Transverse colon (tissue), 4 donors: ENCODE measurements at regions not wholly inside any gene's neighbourhood (a gene's known extent, or its start where the extent isn't known, plus 50 kb on each side); places are given as distances from the start of the nearest gene placed in this dataset.
A peak's percentile ranks its signal among the peaks of the same experiment; 100 is the strongest.
"Not testable (repeated sequence)": the region's sequence is repeated elsewhere in the genome, so short reads cannot be mapped to it uniquely, and the experiment has no call there.

ENCODE experiments used
- DNase-seq: peaks from one replicate; pipeline ENCODE4 v3.0.0-alpha.2; 2019
- H3K27ac ChIP-seq, 4 donors: fragments of 200-600 bp; sonication (generic); 2 replicates each; pipeline ENCODE4 v1.5.1; 2016 to 2018; ENCODE audit warnings: inconsistent platforms in 4 of 4
- H3K27me3 ChIP-seq: fragments of 200-600 bp; sonication (generic); 2 replicates; pipeline ENCODE4 v1.5.1; 2017; ENCODE audit warnings: inconsistent platforms
- H3K36me3 ChIP-seq, 4 donors: fragments of 200-600 bp; sonication (generic); 2 replicates each; pipeline ENCODE4 v1.5.1; 2017 to 2019; ENCODE audit warnings: inconsistent platforms in 4 of 4
- H3K4me1 ChIP-seq, 4 donors: fragments of 200-600 bp; sonication (generic); 2 replicates each; pipeline ENCODE4 v1.5.1; 2017 to 2020; ENCODE audit warnings: inconsistent platforms in 4 of 4
- H3K4me3 ChIP-seq, 4 donors: fragments of 200-600 bp; sonication (generic); 1 replicate in 1 of 4; 2 replicates in 3 of 4; pipeline versions ENCODE4 v1.5.1 to v1.6.1; 2017 to 2019; ENCODE audit warnings: inconsistent platforms in 4 of 4
- H3K9me3 ChIP-seq, 2 donors: fragments of 200-600 bp; sonication (generic); 2 replicates each; pipeline ENCODE4 v1.5.1; 2017 to 2019; ENCODE audit warnings: inconsistent platforms in 2 of 2
- CTCF ChIP-seq, 5 experiments: fragments of 200-600 bp in 3 of 5; fragments of 450-650 bp in 2 of 5; sonication (generic) in 3 of 5; IDR thresholded peaks; 1 replicate in 2 of 5; 2 replicates in 3 of 5; pipeline ENCODE4 v1.5.1; 2016 to 2017; ENCODE audit warnings: antibody characterized with exemption in 5 of 5, inconsistent platforms in 3 of 5, mild to moderate bottlenecking in 2 of 5, moderate library complexity in 1 of 5
- EP300 ChIP-seq: sonication (generic); formaldehyde crosslinking; IDR thresholded peaks from one replicate; pipeline ENCODE4 v1.6.1; 2017; ENCODE audit warnings: antibody characterized with exemption, low read depth
- POLR2A ChIP-seq: fragments of 450-650 bp; IDR thresholded peaks from one replicate; pipeline ENCODE4 v1.6.1; 2016; ENCODE audit warnings: antibody characterized with exemption, mild to moderate bottlenecking, moderate library complexity
- POLR2AphosphoS5 ChIP-seq, 3 donors: sonication (generic); formaldehyde crosslinking; IDR thresholded peaks; one replicate each; pipeline ENCODE4 v1.6.1; 2016; ENCODE audit warnings: antibody characterized with exemption in 3 of 3
- WGBS, 2 donors: methylation state at CpG; one replicate each; pipeline ENCODE4 v1.1.5; 2018; ENCODE audit warnings: low coverage in 1 of 2; 5-methylcytosine and 5-hydroxymethylcytosine counted together
- in situ Hi-C, 4 donors: fragments of 200-750 bp; cut with MboI; loops; one replicate each; pipeline versions ENCODE4 v1.15.0 to v1.15.1; 2017; ENCODE audit warnings: low sequenced_read_pairs in 3 of 4, low pct_ligation_motif_present in 1 of 4, low pct_unique_long_range_greater_than_20kb in 1 of 4
- intact Hi-C: fragments of 100-400 bp; cut with DNase I; formaldehyde crosslinking; loops from one replicate; pipeline ENCODE4 v1.15.1; 2023; ENCODE audit warnings: low total_unique reads

- peaks cover 11 to 24% (median 20%) of the 10 kb centered on the region in 4 donors for H3K4me1 ChIP-seq
- peak; percentile 84 for DNase-seq
- H3K4me3 ChIP-seq: peak overlapping the region in 2 of 4 donors; percentile 31 to 39
- WGBS, 2 donors: 11% methylated on average over 28 of the region's 48 CpGs; no CpG with 5 or more reads in 1 of the 2 donors
- H3K27me3 ChIP-seq: peaks cover 49% of the 10 kb centered on the region
- H3K27ac ChIP-seq: no peak overlapping the region
- H3K36me3 ChIP-seq: no peaks in the 10 kb centered on the region
- in situ Hi-C loops: loop anchor here in 2 of 4 donors (25.0 kb wide), 1 partner anchor 261 kb away; no protein-coding TSS in a partner anchor
- no peaks in the 10 kb centered on the region for H3K9me3 ChIP-seq
- intact Hi-C loops: no loop called here
- TF ChIP-seq POLR2AphosphoS5 (IDR thresholded peaks at IDR 0.05) (no peak), CTCF (IDR thresholded peaks at IDR 0.05) (peak; percentile 80 to 90 (median 88))
These were observed 145.9 kb downstream of the CCDC74A start for GRCh38 chr2:131673400-131674173.

GRCh38 chr2:131674174-131674507, 146.5 kb downstream of the CCDC74A start:
- Histone ChIP-seq H3K36me3 (no peaks in the 10 kb centered on the region), H3K9me3 (no peaks in the 10 kb centered on the region), H3K4me3 (peak overlapping the region in 1 of 4 donors; percentile 39), H3K4me1 (peaks cover 11 to 24% (median 20%) of the 10 kb centered on the region in 4 donors), H3K27me3 (peaks cover 49% of the 10 kb centered on the region), H3K27ac (no peak overlapping the region)
- intact Hi-C loops: no loop called here
- no peak for DNase-seq
- TF ChIP-seq POLR2AphosphoS5 (IDR thresholded peaks at IDR 0.05): no peak
- no peak for TF ChIP-seq EP300
- TF ChIP-seq CTCF (IDR thresholded peaks at IDR 0.05): no peak
- no peak for TF ChIP-seq POLR2A
- in situ Hi-C loops: loop anchor here in 2 of 4 donors (25.0 kb wide), 1 partner anchor 262 kb away; no protein-coding TSS in a partner anchor
- 5 to 19% methylated on average over 2 to 6 of the region's 6 CpGs for WGBS, 2 donors

GRCh38 chr2:131681611-131682121, 154.0 kb downstream of the CCDC74A start:
- H3K27me3 ChIP-seq, H3K36me3 ChIP-seq, in situ Hi-C loops, DNase-seq, intact Hi-C loops, H3K9me3 ChIP-seq: not testable (repeated sequence)
- WGBS, 2 donors: 63% methylated on average over 10 of the region's 10 CpGs; no CpG with 5 or more reads in 1 of the 2 donors
- peak overlapping the region; percentile 80 to 85 (median 84) for H3K27ac ChIP-seq
- H3K4me3 ChIP-seq: peak overlapping the region; percentile 47 to 70 (median 54)
- H3K4me1 ChIP-seq: peaks cover 0 to 15% (median 9%) of the 10 kb centered on the region in 4 donors

- TF ChIP-seq CTCF (IDR thresholded peaks at IDR 0.05) (peak in 1 of 5 experiments; percentile 14), POLR2AphosphoS5 (IDR thresholded peaks at IDR 0.05) (peak; percentile 61 to 74 (median 66)), POLR2A (peak; percentile 28), EP300 (no peak)
- Histone ChIP-seq H3K27me3 (no peaks in the 10 kb centered on the region), H3K4me1 (peaks cover 0 to 15% (median 9%) of the 10 kb centered on the region in 4 donors), H3K9me3 (no peaks in the 10 kb centered on the region), H3K36me3 (no peaks in the 10 kb centered on the region), H3K27ac (peak overlapping the region; percentile 80 to 85 (median 84)), H3K4me3 (peak overlapping the region; percentile 47 to 70 (median 54))
- WGBS, 2 donors: 1% methylated on average over 42 of the region's 51 CpGs; no CpG with 5 or more reads in 1 of the 2 donors
- in situ Hi-C loops: no loop called here
- DNase-seq: peak; percentile 86
- intact Hi-C loops: no loop called here
These were observed 154.6 kb downstream of the CCDC74A start for GRCh38 chr2:131682122-131682944.

- in situ Hi-C loops, DNase-seq, H3K9me3 ChIP-seq, H3K36me3 ChIP-seq, intact Hi-C loops, H3K27me3 ChIP-seq: not testable (repeated sequence)
- Histone ChIP-seq H3K4me3 (peak overlapping the region; percentile 47 to 70 (median 54)), H3K27ac (peak overlapping the region; percentile 80 to 85 (median 84)), H3K4me1 (peaks cover 0 to 15% (median 9%) of the 10 kb centered on the region in 4 donors)
- WGBS, 2 donors: 0 to 19% methylated on average over 1 to 9 of the region's 9 CpGs
These were observed 155.2 kb downstream of the CCDC74A start for GRCh38 chr2:131682945-131683330.

GRCh38 chr2:131684631-131685316, 157.1 kb downstream of the CCDC74A start:
- 65 to 100% methylated on average over 1 to 4 of the region's 4 CpGs for WGBS, 2 donors
- H3K36me3 ChIP-seq, H3K9me3 ChIP-seq, DNase-seq, H3K27ac ChIP-seq, H3K27me3 ChIP-seq, H3K4me3 ChIP-seq, intact Hi-C loops, in situ Hi-C loops: not testable (repeated sequence)
- peaks cover 0 to 15% (median 9%) of the 10 kb centered on the region in 4 donors for H3K4me1 ChIP-seq
